Stimulated activated CD8-positive, alpha-beta memory T cell treated with anti-CD3 and anti-CD28 coated beads, Interleukin-15, amount 100 ng/mL, for 4 hours (primary cell): ENCODE measurements at regions not wholly inside any gene's neighbourhood (a gene's known extent, or its start where the extent isn't known, plus 50 kb on each side); places are given as distances from the start of the nearest gene placed in this dataset.

ENCODE experiments used
- DNase-seq, 2 donors: peaks; one replicate each; pipeline ENCODE4 v3.0.0-alpha.2; 2020; ENCODE audit warnings: low read depth in 2 of 2

GRCh38 chr4:164402554-164402953, 351.4 kb upstream of the SMIM31 start:
- no peak for DNase-seq

GRCh38 chr4:164405774-164406173, 348.2 kb upstream of the SMIM31 start:
- no peak for DNase-seq

- no peak for DNase-seq
Observed at GRCh38 chr4:164408831-164409230, 345.1 kb upstream of the SMIM31 start.

GRCh38 chr4:164410401-164410800, 343.5 kb upstream of the SMIM31 start:
- no peak for DNase-seq

- no peak for DNase-seq
Observed at GRCh38 chr4:164412246-164412645, 341.7 kb upstream of the SMIM31 start.

GRCh38 chr4:164413743-164414142, 340.2 kb upstream of the SMIM31 start:
- DNase-seq: no peak

DNA sequence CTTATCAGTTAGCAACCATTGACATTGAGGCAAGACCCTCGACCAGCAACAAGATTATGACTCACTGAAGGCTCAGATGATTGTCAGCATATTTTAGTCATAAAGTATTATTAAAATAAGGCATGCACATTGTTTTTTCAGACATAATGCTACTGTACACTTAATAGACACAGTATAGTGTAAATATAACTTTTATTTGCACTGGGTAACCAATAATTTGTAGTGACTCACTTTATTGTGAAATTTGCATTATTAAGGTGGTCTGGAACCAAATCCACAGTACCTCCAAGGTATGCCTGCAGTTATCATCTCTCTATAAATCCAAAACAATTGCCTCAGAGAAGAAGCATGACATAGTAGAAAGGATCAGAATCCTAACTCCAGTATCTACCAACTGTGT, 330.1 kb upstream of the SMIM31 start:
- DNase-seq: no peak

- DNase-seq: no peak
Observed at GRCh38 chr4:164424846-164425245, 329.1 kb upstream of the SMIM31 start.

GRCh38 chr4:164428561-164428960, 325.4 kb upstream of the SMIM31 start:
- no peak for DNase-seq

- DNase-seq: no peak
Observed at GRCh38 chr4:164438321-164438720, 315.6 kb upstream of the SMIM31 start.

DNA sequence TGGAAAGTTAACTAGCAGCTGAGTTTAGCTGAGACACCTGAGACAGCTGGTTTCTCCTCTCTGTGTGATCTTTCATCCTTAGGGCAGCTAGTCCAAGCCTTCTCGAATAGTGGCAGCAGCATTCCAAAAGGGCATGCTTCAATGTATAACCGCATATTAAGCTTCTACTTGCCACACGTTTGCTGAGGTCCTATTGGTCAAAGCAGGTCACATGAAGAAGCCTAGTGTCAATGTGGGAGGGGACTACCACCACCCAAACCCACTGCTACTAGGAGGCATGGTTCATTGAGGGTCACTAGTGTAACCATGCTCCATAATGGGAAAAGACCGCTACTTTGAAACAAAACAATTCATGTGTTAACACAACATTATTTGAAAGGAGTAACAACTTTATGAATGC, 314.9 kb upstream of the SMIM31 start:
- no peak for DNase-seq

GRCh38 chr4:164440199-164440598, 313.7 kb upstream of the SMIM31 start:
- DNase-seq: no peak

GRCh38 chr4:164441109-164441508, 312.8 kb upstream of the SMIM31 start:
- DNase-seq: no peak

DNA sequence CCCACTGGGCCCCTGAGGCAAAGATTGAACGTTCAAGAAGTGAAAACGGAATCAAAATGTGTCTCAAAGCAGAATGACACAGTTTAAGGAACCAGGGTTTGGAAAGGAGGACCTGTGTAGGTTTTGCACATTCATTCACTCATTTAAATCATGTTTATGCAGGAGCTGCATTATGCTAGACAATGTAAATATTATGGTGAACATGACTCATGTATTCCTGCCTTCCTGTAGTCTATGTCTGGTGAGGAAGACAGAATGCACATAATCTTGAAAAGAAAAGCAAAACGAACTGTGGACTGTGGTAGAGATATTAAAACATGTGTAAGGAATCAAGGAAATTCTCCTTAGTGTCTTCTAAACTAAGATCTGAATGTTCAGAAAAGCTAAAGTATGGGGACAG, 311.8 kb upstream of the SMIM31 start:
- no peak for DNase-seq

- DNase-seq: no peak
Observed at GRCh38 chr4:164446516-164446915, 307.4 kb upstream of the SMIM31 start.

GRCh38 chr4:164461901-164462300, 292.0 kb upstream of the SMIM31 start:
- DNase-seq: no peak

DNA sequence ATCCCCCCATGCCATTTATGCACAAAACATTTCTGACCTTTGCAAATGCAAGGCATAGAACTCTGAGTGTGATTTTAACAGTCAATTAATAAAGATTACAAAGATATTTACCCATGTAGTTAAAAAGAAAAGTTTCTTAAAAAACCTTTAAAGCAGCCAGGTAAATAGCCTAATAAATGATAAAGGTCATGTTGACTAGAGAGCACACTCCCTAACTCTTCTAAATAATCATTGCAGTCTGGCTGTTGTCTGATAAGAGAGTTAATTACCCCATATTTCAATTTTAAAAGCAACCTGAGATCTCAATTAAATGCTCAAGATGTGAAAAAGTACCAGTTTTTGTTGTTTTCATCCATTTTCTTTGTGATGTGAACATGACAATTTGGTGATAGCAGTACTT, 291.5 kb upstream of the SMIM31 start:
- DNase-seq: no peak

DNA sequence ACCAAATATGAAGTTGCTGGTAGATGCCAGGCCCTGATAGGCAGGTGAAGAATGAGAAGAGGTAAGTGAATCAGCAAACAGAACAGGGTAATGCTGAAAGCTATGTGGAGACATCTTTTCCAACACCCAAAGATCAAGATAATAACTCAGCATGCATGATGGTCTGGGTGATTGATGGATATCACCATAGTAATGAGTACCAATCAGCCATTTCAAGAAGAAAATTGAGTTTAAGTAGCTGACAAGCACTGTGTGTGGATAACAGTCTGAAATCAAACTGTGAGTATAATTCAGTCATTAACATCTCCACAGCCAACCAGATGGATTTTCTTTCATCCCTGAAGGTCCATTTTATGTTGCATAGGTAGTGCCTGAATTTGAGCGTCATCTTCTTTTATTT, 289.6 kb upstream of the SMIM31 start:
- DNase-seq: no peak

- DNase-seq: no peak
Observed at GRCh38 chr4:164467493-164467892, 286.4 kb upstream of the SMIM31 start.

GRCh38 chr4:164481306-164482091, 272.4 kb upstream of the SMIM31 start:
- DNase-seq: no peak

- DNase-seq: no peak
Observed at GRCh38 chr4:164482092-164482404, 271.9 kb upstream of the SMIM31 start.

DNA sequence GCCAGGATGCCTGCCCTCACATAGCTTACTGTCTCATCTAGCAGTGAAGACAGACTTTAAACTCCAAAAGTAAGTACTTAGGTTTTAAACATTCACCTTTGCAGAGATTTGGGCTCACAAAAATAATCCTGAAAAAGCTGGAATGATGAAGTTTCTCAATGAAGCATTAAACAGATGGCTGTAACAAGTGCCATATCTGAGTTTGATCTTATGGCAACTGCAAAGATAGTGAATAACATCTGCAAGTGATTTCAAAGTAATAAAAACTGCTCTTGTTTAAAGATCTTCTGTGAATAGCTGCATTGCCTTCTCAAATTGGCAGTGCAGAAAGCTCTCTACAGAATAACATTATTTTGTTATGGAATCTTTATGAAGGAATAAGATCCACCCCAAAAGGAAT, 271.2 kb upstream of the SMIM31 start:
- no peak for DNase-seq

DNA sequence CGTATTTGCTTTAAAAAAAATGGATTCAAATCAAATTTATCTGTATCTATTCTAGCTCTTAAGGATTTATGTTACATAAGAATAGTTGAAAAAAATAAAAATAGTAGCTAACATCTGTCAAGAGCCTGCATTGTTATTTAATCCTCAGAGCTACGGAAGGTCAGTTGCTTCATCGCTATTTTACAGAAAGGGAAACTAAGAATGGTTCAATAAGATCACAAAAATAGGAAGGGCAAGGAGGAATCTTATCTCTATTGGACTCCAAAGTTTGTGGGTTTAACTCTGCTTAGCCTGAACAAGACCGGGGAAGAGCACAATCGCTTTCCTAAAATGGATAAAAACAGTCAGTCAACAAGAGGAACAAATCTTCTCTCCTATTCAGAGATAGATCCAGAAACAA, 270.2 kb upstream of the SMIM31 start:
- no peak for DNase-seq

DNA sequence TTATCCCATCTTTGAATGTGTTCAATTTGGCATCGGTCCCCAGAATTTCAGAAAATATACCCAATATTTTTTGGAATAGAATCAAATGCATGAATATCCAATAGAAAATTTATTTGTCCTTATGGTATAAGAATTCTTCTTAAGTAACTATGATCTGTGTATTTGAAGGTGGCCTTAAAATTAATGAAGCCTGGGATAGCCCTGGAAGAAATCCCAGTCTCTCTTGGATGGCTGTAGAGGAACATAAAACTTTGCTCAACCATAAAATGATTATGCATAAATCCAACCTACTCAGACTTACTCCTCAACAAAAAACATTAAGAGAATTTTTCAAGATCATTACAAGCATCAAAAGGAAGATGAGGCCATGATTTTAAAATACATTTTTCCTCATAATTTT, 269.4 kb upstream of the SMIM31 start:
- DNase-seq: no peak
